ENCODE measurements at regions not wholly inside any gene's neighbourhood (a gene's known extent, or its start where the extent isn't known, plus 50 kb on each side); places are given as distances from the start of the nearest gene placed in this dataset.

DNA sequence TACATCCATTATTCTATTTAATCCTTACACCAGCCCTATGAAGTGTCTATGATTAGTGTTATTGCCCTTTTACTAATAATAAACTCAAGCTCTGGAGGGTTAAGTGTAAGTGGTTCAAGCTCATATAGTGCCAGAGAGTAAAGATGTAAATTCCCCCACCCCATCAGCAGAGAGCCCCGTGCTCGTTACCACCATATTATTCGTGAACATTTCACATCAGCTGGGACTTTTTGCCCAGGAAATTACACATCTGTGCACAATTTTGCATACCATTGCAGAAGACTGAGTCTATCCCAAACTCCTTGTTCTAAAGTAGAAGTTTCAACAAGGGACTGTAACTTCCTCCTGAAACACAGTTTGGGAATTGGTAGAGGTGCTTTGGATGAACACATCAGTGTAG, 220.1 kb downstream of the BCAS1 start:
- no peak overlapping the region for H3K4me3 ChIP-seq
- intact Hi-C loops (cut with DNase I; ENCODE audit: low total_unique reads) (no loop called here), in situ Hi-C loops (cut with MboI; ENCODE audit: low sequenced_read_pairs in 4 of 4) (no loop called here)
- H3K9me3 ChIP-seq, result no peaks in the 10 kb centered on the region
- no peaks in the 10 kb centered on the region for H3K4me1 ChIP-seq
- H3K36me3 ChIP-seq, result no peaks in the 10 kb centered on the region
- H3K27ac ChIP-seq, result no peak overlapping the region
- no peaks in the 10 kb centered on the region for H3K27me3 ChIP-seq
- DNase-seq (no peak), ATAC-seq (no peak)
- no peak for TF ChIP-seq POLR2A (IDR thresholded peaks at IDR 0.05)
- TF ChIP-seq, protein P1, sequence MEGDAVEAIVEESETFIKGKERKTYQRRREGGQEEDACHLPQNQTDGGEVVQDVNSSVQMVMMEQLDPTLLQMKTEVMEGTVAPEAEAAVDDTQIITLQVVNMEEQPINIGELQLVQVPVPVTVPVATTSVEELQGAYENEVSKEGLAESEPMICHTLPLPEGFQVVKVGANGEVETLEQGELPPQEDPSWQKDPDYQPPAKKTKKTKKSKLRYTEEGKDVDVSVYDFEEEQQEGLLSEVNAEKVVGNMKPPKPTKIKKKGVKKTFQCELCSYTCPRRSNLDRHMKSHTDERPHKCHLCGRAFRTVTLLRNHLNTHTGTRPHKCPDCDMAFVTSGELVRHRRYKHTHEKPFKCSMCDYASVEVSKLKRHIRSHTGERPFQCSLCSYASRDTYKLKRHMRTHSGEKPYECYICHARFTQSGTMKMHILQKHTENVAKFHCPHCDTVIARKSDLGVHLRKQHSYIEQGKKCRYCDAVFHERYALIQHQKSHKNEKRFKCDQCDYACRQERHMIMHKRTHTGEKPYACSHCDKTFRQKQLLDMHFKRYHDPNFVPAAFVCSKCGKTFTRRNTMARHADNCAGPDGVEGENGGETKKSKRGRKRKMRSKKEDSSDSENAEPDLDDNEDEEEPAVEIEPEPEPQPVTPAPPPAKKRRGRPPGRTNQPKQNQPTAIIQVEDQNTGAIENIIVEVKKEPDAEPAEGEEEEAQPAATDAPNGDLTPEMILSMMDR (IDR thresholded peaks at IDR 0.05 in 4 of 5, conservative IDR thresholded peaks at IDR 0.05 in 1 of 5), result no peak

DNA sequence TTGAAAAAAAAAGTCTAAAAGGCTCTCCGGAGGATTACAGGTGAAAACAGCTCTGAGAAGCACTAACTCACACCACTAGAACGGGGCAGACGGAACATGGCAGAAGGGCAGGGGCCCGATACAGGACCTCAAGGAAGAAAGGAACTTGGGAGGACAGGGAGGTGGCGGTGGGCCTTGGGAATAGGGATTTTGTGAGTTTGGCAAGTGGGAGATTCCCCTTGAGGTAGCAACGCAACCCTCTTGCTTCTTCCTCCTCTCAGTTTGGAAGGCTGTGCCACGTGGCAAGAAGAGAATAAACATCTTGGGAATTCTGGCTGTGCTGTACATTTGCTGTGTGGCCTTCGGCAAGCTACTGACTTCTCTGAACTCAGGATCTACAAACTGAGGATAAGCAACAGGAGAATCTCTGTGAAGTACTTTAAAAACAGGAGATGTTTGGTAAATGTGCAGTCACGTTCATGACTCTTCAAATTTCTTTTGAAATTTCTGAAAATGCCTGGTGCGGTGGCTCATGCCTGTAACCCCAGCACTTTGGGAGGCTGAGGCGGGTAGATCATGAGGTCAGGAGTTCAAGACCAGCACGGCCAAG, 220.8 kb downstream of the BCAS1 start:
- DNase-seq, result no peak
- in situ Hi-C loops (cut with MboI; ENCODE audit: low sequenced_read_pairs in 4 of 4) (no loop called here), intact Hi-C loops (cut with DNase I; ENCODE audit: low total_unique reads) (no loop called here)
- Histone ChIP-seq H3K4me3 (no peak overlapping the region), H3K4me1 (no peaks in the 10 kb centered on the region), H3K36me3 (no peaks in the 10 kb centered on the region), H3K9me3 (no peaks in the 10 kb centered on the region), H3K27ac (no peak overlapping the region), H3K27me3 (no peaks in the 10 kb centered on the region)
- ATAC-seq, result no peak
- TF ChIP-seq, protein P1 (IDR thresholded peaks at IDR 0.05 in 4 of 5, conservative IDR thresholded peaks at IDR 0.05 in 1 of 5), result no peak
- no peak for TF ChIP-seq POLR2A (IDR thresholded peaks at IDR 0.05)

DNA sequence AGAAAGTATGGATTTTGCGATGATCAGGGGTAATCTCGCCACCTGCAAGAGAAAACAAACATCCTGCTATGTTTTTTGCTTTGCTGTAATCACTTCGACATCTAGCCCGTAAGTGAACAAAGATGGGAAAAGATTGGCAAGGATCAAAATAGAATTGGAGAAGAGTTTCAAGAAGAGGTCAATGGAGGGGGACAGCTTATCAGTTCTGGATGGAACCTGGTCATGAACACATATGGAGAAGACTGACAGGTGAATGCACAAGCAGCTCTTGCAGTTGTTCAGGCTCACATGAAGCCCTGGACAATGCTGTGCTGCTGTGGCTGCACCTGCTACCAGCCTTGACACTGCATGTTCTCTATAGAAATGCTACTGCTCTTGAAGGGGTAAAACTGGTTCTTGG, 222.1 kb downstream of the BCAS1 start:
- no peaks in the 10 kb centered on the region for H3K36me3 ChIP-seq
- no peaks in the 10 kb centered on the region for H3K27me3 ChIP-seq
- in situ Hi-C loops (cut with MboI; ENCODE audit: low sequenced_read_pairs in 4 of 4), result no loop called here
- H3K4me3 ChIP-seq, result no peak overlapping the region
- DNase-seq (no peak), ATAC-seq (no peak)
- H3K9me3 ChIP-seq, result no peaks in the 10 kb centered on the region
- TF ChIP-seq, protein P1 (IDR thresholded peaks at IDR 0.05 in 4 of 5, conservative IDR thresholded peaks at IDR 0.05 in 1 of 5), result no peak
- TF ChIP-seq POLR2A (IDR thresholded peaks at IDR 0.05), result no peak
- intact Hi-C loops (cut with DNase I; ENCODE audit: low total_unique reads), result no loop called here
- H3K4me1 ChIP-seq, result no peaks in the 10 kb centered on the region
- no peak overlapping the region for H3K27ac ChIP-seq

DNA sequence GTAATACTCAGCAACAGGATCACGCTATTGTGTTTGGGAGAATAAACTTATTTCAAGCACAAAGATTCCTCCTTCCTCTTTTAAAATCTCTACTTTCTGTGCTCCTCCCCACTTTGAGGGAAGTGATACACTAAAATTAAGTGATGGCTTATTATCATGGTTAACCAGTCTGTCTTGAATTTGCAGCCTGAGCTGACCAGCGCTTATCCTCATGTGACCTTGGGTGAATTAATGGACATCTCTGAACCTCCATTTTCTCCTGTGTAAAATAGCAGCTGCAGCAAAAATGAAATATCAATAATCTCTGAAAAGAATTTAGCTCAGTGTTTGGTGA, 222.6 kb downstream of the BCAS1 start:
- H3K36me3 ChIP-seq, result no peaks in the 10 kb centered on the region
- intact Hi-C loops (cut with DNase I; ENCODE audit: low total_unique reads), result no loop called here
- TF ChIP-seq, protein P1 (IDR thresholded peaks at IDR 0.05 in 4 of 5, conservative IDR thresholded peaks at IDR 0.05 in 1 of 5), result no peak
- no peak for TF ChIP-seq POLR2A (IDR thresholded peaks at IDR 0.05)
- H3K27ac ChIP-seq, result no peak overlapping the region
- no peaks in the 10 kb centered on the region for H3K9me3 ChIP-seq
- no peaks in the 10 kb centered on the region for H3K4me1 ChIP-seq
- H3K4me3 ChIP-seq, result no peak overlapping the region
- DNase-seq, result no peak
- ATAC-seq, result no peak
- no peaks in the 10 kb centered on the region for H3K27me3 ChIP-seq
- in situ Hi-C loops (cut with MboI; ENCODE audit: low sequenced_read_pairs in 4 of 4), result no loop called here

DNA sequence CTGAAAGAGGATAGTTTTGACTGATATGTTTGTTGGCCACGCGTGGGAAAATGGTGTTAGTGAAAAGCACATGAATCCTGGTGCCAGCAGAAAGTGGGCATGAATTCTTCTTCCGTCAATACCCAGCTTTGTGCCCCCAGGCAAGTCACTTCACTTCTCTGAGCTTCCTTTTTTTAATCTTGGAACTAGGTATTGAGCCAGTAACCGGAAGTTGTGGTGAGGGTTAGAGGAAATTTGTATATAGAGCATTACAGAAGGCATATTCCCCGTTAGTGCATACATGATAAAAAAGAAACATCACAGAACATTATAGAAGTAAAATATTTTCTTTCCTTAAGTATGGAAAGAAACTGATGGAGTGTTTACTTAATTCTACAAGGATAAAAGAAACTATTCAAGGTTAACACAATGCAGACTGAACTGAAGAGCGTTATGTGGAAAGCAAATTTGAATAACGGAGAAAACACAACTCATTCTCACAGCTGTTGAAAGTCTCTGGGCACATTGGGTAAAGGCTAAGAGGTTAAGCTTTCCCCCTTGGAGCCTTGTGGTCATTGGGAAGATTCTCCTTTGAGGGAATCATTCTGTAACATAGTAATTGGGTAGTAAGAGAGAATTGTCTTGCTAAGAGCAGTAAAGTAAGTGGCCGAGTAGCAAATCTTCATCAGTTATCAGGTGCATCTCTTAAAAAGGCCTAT, 223.1 kb downstream of the BCAS1 start:
- Histone ChIP-seq H3K4me1 (no peaks in the 10 kb centered on the region), H3K27ac (no peak overlapping the region), H3K4me3 (no peak overlapping the region), H3K27me3 (no peaks in the 10 kb centered on the region), H3K36me3 (no peaks in the 10 kb centered on the region), H3K9me3 (no peaks in the 10 kb centered on the region)
- TF ChIP-seq, protein P1 (IDR thresholded peaks at IDR 0.05 in 4 of 5, conservative IDR thresholded peaks at IDR 0.05 in 1 of 5), result no peak
- TF ChIP-seq POLR2A (IDR thresholded peaks at IDR 0.05), result no peak
- intact Hi-C loops (cut with DNase I; ENCODE audit: low total_unique reads), result no loop called here
- no peak for DNase-seq
- no peak for ATAC-seq
- in situ Hi-C loops (cut with MboI; ENCODE audit: low sequenced_read_pairs in 4 of 4), result no loop called here

All from gastrocnemius medialis (tissue), 4 donors.